ENCODE measurements at regions not wholly inside any gene's neighbourhood (a gene's known extent, or its start where the extent isn't known, plus 50 kb on each side); places are given as distances from the start of the nearest gene placed in this dataset.

DNA sequence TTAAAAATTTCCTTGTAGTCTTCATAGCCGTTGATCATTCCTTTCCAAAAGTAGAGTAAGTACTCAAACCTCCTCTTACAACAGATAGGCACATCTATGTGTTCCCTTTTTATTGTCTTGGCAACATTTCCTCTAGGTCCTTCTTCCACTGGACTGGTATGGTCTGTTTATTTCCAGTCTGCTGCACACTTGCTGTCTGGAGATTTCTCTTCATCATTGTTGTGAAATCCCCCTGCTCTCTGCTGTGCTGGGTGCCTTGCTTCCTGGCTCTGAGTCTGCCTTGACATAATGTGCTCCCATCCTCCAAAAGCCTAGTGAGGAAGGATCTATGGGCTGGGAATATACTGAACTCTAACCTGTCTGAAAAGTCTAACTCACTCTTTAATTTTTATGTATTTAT, 545.3 kb upstream of the VSTM2A start:
- Histone ChIP-seq H3K9me3 (ENCODE audit: control insufficient read depth in 1 of 2, insufficient read depth in 1 of 2, low read depth in 1 of 2, low read length in 2 of 2) (peaks cover 0 to 16% of the 10 kb centered on the region in 2 experiments; a peak in 2 of 4 replicates), H3K36me3 (ENCODE audit: control insufficient read depth in 1 of 2, insufficient read depth in 2 of 2, low read length in 2 of 2) (no peaks in the 10 kb centered on the region), H3K27me3 (ENCODE audit: insufficient read depth, low read length) (no peaks in the 10 kb centered on the region), H3K27ac (ENCODE audit: low read depth, low read length) (no peak overlapping the region), H3K9me2 (ENCODE audit: insufficient read depth) (no peaks in the 10 kb centered on the region), H4K20me1 (ENCODE audit: insufficient read depth) (no peaks in the 10 kb centered on the region), H2AFZ (ENCODE audit: low read depth, low read length, poor library complexity, severe bottlenecking) (no peak overlapping the region), H3K9ac (ENCODE audit: low read length) (no peak overlapping the region), H3K4me1 (ENCODE audit: control insufficient read depth in 1 of 2, insufficient read depth in 2 of 2, low read length in 2 of 2) (no peaks in the 10 kb centered on the region), H3K4me3 (replicated peaks in 1 of 2; ENCODE audit: low read depth in 1 of 2, low read length in 2 of 2) (no peak overlapping the region), H3K79me2 (ENCODE audit: insufficient read depth, low read length) (no peaks in the 10 kb centered on the region), H3K4me2 (ENCODE audit: low read length) (no peak overlapping the region)
- ChIA-PET CTCF (no interaction called here), RAD21 (ENCODE audit: low non-redundant PET in 1 of 2, low total read pairs in 2 of 2, uncharacterized antibody in 2 of 2, unreplicated experiment in 2 of 2) (no interaction called here), POLR2A (no interaction called here)
- intact Hi-C loops (cut with micrococcal nuclease): no loop called here
- TF ChIP-seq CBX3 (IDR thresholded peaks at IDR 0.05; ENCODE audit: low read depth) (no peak), CEBPB (IDR thresholded peaks at IDR 0.05; ENCODE audit: low read depth) (no peak), YY1 (IDR thresholded peaks at IDR 0.05; ENCODE audit: extremely low read depth, insufficient replicate concordance, low read depth, low read length) (no peak), FOSL1 (IDR thresholded peaks at IDR 0.05; ENCODE audit: low read depth) (no peak), TCF7L2 (IDR thresholded peaks at IDR 0.05; ENCODE audit: borderline replicate concordance, extremely low read depth, insufficient read depth, insufficient read length) (no peak), SIN3A (IDR thresholded peaks at IDR 0.05; ENCODE audit: low read depth) (no peak), RAD21 (IDR thresholded peaks at IDR 0.05; ENCODE audit: low read depth) (no peak), ZNF274 (IDR thresholded peaks at IDR 0.05; ENCODE audit: low read depth, low read length) (no peak), SP1 (IDR thresholded peaks at IDR 0.05; ENCODE audit: low read depth) (no peak), JUND (IDR thresholded peaks at IDR 0.05) (no peak), ZFX (IDR thresholded peaks at IDR 0.05) (no peak), SRF (IDR thresholded peaks at IDR 0.05; ENCODE audit: low read depth) (no peak)
- TF ChIP-seq, protein P1, sequence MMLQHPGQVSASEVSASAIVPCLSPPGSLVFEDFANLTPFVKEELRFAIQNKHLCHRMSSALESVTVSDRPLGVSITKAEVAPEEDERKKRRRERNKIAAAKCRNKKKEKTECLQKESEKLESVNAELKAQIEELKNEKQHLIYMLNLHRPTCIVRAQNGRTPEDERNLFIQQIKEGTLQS (IDR thresholded peaks at IDR 0.05): no peak
- TF ChIP-seq, protein P2, sequence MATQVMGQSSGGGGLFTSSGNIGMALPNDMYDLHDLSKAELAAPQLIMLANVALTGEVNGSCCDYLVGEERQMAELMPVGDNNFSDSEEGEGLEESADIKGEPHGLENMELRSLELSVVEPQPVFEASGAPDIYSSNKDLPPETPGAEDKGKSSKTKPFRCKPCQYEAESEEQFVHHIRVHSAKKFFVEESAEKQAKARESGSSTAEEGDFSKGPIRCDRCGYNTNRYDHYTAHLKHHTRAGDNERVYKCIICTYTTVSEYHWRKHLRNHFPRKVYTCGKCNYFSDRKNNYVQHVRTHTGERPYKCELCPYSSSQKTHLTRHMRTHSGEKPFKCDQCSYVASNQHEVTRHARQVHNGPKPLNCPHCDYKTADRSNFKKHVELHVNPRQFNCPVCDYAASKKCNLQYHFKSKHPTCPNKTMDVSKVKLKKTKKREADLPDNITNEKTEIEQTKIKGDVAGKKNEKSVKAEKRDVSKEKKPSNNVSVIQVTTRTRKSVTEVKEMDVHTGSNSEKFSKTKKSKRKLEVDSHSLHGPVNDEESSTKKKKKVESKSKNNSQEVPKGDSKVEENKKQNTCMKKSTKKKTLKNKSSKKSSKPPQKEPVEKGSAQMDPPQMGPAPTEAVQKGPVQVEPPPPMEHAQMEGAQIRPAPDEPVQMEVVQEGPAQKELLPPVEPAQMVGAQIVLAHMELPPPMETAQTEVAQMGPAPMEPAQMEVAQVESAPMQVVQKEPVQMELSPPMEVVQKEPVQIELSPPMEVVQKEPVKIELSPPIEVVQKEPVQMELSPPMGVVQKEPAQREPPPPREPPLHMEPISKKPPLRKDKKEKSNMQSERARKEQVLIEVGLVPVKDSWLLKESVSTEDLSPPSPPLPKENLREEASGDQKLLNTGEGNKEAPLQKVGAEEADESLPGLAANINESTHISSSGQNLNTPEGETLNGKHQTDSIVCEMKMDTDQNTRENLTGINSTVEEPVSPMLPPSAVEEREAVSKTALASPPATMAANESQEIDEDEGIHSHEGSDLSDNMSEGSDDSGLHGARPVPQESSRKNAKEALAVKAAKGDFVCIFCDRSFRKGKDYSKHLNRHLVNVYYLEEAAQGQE (IDR thresholded peaks at IDR 0.05; ENCODE audit: low read depth): no peak
- TF ChIP-seq, protein P3, sequence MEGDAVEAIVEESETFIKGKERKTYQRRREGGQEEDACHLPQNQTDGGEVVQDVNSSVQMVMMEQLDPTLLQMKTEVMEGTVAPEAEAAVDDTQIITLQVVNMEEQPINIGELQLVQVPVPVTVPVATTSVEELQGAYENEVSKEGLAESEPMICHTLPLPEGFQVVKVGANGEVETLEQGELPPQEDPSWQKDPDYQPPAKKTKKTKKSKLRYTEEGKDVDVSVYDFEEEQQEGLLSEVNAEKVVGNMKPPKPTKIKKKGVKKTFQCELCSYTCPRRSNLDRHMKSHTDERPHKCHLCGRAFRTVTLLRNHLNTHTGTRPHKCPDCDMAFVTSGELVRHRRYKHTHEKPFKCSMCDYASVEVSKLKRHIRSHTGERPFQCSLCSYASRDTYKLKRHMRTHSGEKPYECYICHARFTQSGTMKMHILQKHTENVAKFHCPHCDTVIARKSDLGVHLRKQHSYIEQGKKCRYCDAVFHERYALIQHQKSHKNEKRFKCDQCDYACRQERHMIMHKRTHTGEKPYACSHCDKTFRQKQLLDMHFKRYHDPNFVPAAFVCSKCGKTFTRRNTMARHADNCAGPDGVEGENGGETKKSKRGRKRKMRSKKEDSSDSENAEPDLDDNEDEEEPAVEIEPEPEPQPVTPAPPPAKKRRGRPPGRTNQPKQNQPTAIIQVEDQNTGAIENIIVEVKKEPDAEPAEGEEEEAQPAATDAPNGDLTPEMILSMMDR (IDR thresholded peaks at IDR 0.05 in 2 of 3, conservative IDR thresholded peaks at IDR 0.05 in 1 of 3; ENCODE audit: borderline replicate concordance in 1 of 3, insufficient read depth in 1 of 3, low read depth in 2 of 3, low read length in 2 of 3): no peak
- TF ChIP-seq, protein P4, sequence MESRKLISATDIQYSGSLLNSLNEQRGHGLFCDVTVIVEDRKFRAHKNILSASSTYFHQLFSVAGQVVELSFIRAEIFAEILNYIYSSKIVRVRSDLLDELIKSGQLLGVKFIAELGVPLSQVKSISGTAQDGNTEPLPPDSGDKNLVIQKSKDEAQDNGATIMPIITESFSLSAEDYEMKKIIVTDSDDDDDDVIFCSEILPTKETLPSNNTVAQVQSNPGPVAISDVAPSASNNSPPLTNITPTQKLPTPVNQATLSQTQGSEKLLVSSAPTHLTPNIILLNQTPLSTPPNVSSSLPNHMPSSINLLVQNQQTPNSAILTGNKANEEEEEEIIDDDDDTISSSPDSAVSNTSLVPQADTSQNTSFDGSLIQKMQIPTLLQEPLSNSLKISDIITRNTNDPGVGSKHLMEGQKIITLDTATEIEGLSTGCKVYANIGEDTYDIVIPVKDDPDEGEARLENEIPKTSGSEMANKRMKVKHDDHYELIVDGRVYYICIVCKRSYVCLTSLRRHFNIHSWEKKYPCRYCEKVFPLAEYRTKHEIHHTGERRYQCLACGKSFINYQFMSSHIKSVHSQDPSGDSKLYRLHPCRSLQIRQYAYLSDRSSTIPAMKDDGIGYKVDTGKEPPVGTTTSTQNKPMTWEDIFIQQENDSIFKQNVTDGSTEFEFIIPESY (IDR thresholded peaks at IDR 0.05; ENCODE audit: extremely low read depth, insufficient replicate concordance, low read length): no peak
- TF ChIP-seq, protein P5, sequence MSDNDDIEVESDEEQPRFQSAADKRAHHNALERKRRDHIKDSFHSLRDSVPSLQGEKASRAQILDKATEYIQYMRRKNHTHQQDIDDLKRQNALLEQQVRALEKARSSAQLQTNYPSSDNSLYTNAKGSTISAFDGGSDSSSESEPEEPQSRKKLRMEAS (IDR thresholded peaks at IDR 0.05): no peak
- ATAC-seq (no peak), DNase-seq (ENCODE audit: low read depth, low spot score) (no peak)
- no TSS peak for BruUV-seq (replicated peaks)

Data from HCT116 (cell line).